HL-60 (cell line): ENCODE measurements at regions not wholly inside any gene's neighbourhood (a gene's known extent, or its start where the extent isn't known, plus 50 kb on each side); places are given as distances from the start of the nearest gene placed in this dataset.

Experiments used
- DNase-seq, 2 experiments: peaks; one replicate each; pipeline ENCODE4 v3.0.0-alpha.2; 2010 to 2020; ENCODE audit warnings: low read depth in 1 of 2, low spot score in 1 of 2
- H3K27ac ChIP-seq: fragments of 250-450 bp; sonication (Bioruptor Pico); replicated peaks from 2 replicates; pipeline ENCODE4 v1.5.1; 2020; ENCODE audit warnings: mild to moderate bottlenecking, moderate library complexity
- H3K27me3 ChIP-seq: fragments of 250-450 bp; sonication (Bioruptor Pico); 2 replicates; pipeline ENCODE4 v1.5.1; 2021; ENCODE audit warnings: mild to moderate bottlenecking, moderate library complexity; ENCODE audit not compliant: insufficient read depth, poor library complexity, severe bottlenecking
- H3K4me3 ChIP-seq: replicated peaks from 2 replicates; pipeline ENCODE4 v1.5.1; 2011; ENCODE audit warnings: mild to moderate bottlenecking, control low read depth, low read length; ENCODE audit not compliant: insufficient read depth
- GABPA ChIP-seq: IDR thresholded peaks from 2 replicates; pipeline ENCODE4 v1.6.1; 2012; ENCODE audit warnings: low read depth
- POLR2AphosphoS5 ChIP-seq: IDR thresholded peaks from 2 replicates; pipeline ENCODE4 v1.6.1; 2012; ENCODE audit warnings: low read depth
- REST ChIP-seq: IDR thresholded peaks from 2 replicates; pipeline ENCODE4 v1.6.1; 2012; ENCODE audit warnings: low read depth; ENCODE audit not compliant: insufficient replicate concordance
- SPI1 ChIP-seq: IDR thresholded peaks from 2 replicates; pipeline ENCODE4 v1.6.1; 2012; ENCODE audit warnings: low read depth, mild to moderate bottlenecking, borderline replicate concordance
- TF ChIP-seq, protein P1 (sequence below): IDR thresholded peaks from one replicate; pipeline ENCODE4 v1.5.1; 2011; ENCODE audit warnings: low read length, control low read depth, inconsistent platforms; ENCODE audit not compliant: insufficient read depth

- no peak overlapping the region for H3K27ac ChIP-seq
- H3K4me3 ChIP-seq, result no peak overlapping the region
- TF ChIP-seq REST (no peak), POLR2AphosphoS5 (no peak), GABPA (no peak), SPI1 (no peak)
- TF ChIP-seq, protein P1, sequence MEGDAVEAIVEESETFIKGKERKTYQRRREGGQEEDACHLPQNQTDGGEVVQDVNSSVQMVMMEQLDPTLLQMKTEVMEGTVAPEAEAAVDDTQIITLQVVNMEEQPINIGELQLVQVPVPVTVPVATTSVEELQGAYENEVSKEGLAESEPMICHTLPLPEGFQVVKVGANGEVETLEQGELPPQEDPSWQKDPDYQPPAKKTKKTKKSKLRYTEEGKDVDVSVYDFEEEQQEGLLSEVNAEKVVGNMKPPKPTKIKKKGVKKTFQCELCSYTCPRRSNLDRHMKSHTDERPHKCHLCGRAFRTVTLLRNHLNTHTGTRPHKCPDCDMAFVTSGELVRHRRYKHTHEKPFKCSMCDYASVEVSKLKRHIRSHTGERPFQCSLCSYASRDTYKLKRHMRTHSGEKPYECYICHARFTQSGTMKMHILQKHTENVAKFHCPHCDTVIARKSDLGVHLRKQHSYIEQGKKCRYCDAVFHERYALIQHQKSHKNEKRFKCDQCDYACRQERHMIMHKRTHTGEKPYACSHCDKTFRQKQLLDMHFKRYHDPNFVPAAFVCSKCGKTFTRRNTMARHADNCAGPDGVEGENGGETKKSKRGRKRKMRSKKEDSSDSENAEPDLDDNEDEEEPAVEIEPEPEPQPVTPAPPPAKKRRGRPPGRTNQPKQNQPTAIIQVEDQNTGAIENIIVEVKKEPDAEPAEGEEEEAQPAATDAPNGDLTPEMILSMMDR, result no peak
- DNase-seq, result no peak
- H3K27me3 ChIP-seq, result no peaks in the 10 kb centered on the region
Measured at GRCh38 chr15:68512052-68512451, 66.7 kb upstream of the CORO2B start.

DNA sequence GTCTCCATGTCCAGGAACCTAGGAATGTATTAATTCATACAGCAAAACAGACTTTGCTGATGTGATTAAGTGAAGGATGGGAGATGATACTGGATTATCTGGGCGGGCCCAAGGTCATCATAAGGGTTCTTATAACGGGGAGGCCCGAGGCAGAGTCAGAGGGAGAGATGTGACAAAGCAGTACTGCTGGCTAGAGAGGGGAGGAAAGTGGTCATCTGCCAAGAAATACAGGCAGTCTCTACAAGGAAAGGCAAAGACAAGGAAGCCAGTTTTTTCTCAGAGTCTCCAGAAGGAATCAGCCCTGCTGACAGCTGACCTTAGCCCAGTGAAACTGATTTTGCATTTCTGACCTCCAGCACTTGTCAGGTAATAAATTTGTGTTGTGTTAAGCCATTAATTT is 66.2 kb upstream of the CORO2B start:
- Histone ChIP-seq H3K4me3 (no peak overlapping the region), H3K27me3 (no peaks in the 10 kb centered on the region), H3K27ac (no peak overlapping the region)
- TF ChIP-seq, protein P1, result no peak
- TF ChIP-seq REST (no peak), GABPA (no peak), SPI1 (no peak), POLR2AphosphoS5 (no peak)
- DNase-seq, result no peak

- H3K27me3 ChIP-seq, result no peaks in the 10 kb centered on the region
- DNase-seq, result no peak
- no peak overlapping the region for H3K4me3 ChIP-seq
- no peak overlapping the region for H3K27ac ChIP-seq
- no peak for TF ChIP-seq POLR2AphosphoS5
- no peak for TF ChIP-seq GABPA
- TF ChIP-seq SPI1, result no peak
- TF ChIP-seq REST, result no peak
- TF ChIP-seq, protein P1, result no peak
Measured at GRCh38 chr15:68515371-68516095, 63.3 kb upstream of the CORO2B start.
